ENCODE measurements at regions not wholly inside any gene's neighbourhood (a gene's known extent, or its start where the extent isn't known, plus 50 kb on each side); places are given as distances from the start of the nearest gene placed in this dataset.

DNA sequence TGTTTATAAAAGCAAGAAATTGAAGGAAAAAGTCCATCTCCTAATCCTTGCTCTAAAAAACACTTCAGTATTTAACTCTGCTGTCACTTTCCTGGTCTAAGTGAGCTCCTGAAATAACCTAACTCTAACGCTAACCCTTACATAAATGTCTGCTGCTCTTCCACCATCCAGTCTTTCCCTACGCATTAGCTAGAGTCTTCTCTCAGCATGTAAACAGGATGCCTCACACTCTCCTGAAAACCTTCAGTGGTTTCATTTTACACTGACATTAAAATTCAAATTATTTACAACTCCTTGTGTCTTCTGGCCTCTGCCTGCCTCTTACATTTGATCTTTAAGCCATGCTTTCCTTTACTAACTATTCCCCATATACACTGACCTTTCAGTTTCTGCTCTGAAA is 697.6 kb upstream of the CXADR start:
- TF ChIP-seq, protein P1, sequence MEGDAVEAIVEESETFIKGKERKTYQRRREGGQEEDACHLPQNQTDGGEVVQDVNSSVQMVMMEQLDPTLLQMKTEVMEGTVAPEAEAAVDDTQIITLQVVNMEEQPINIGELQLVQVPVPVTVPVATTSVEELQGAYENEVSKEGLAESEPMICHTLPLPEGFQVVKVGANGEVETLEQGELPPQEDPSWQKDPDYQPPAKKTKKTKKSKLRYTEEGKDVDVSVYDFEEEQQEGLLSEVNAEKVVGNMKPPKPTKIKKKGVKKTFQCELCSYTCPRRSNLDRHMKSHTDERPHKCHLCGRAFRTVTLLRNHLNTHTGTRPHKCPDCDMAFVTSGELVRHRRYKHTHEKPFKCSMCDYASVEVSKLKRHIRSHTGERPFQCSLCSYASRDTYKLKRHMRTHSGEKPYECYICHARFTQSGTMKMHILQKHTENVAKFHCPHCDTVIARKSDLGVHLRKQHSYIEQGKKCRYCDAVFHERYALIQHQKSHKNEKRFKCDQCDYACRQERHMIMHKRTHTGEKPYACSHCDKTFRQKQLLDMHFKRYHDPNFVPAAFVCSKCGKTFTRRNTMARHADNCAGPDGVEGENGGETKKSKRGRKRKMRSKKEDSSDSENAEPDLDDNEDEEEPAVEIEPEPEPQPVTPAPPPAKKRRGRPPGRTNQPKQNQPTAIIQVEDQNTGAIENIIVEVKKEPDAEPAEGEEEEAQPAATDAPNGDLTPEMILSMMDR (IDR thresholded peaks at IDR 0.05): no peak
- no peak for TF ChIP-seq POLR2A (IDR thresholded peaks at IDR 0.05)
